HUDEP-2 (cell line): ENCODE measurements at regions not wholly inside any gene's neighbourhood (a gene's known extent, or its start where the extent isn't known, plus 50 kb on each side); places are given as distances from the start of the nearest gene placed in this dataset.

Source experiments
- DNase-seq, 76 experiments: peaks; one replicate each; lab custom pipeline; 2025; ENCODE audit not compliant: unreplicated experiment in 76 of 76; lab: John Stamatoyannopoulos, UW

DNA sequence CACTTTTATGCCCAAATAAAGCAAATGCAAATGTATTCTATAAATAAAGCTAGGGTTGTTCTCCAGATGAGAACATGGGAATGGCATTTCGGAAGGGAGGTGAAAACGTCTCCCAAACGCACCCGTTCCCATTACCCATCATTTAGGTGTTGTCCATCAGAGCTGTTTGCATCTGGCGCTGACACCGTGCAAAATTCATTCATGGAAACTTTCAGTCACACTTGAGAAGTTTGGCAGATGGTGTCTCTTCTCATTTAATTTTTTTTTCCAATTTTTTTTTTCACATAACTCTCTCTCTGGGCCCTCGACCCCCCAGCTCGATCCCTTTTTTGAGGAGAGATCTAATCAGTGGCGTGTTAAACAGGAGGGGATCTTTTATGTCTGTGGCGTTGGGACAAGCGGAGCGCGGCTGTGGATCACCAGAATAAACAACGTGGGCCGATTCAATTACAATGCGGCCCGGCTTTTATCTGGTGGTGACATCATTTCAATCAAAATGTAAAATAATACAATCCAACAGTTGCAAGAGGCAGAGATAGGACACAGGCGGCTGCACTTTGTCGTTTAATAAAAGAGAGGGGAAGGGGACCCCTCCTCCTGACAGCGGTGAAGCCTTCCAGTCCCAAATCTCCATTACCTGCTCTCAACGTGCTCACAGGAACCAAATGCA lies 246.1 kb upstream of the IRX4 start:
- DNase-seq, result no peak

GRCh38 chr5:2126512-2126911 lies 243.8 kb upstream of the IRX4 start:
- no peak for DNase-seq

DNA sequence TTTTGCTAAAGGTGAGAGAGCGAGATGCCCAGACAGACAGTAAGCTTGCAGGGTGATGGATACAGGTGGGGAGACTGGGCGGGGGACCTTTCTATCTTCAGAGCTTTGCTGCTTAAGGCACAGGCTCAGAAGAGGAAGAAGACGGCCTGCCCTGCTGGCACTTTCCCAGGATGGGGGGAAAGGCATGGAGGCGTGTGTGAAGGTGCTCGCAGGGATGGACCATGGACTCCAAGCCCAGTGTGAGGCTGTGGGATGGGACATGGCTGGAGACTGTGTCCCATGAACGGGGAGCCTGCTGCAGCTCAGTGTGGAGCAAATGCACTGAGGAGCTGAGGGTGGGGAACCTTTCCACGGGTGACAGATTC lies 243.2 kb upstream of the IRX4 start:
- no peak for DNase-seq

GRCh38 chr5:2125171-2125900 lies 242.6 kb upstream of the IRX4 start:
- DNase-seq, result no peak

DNA sequence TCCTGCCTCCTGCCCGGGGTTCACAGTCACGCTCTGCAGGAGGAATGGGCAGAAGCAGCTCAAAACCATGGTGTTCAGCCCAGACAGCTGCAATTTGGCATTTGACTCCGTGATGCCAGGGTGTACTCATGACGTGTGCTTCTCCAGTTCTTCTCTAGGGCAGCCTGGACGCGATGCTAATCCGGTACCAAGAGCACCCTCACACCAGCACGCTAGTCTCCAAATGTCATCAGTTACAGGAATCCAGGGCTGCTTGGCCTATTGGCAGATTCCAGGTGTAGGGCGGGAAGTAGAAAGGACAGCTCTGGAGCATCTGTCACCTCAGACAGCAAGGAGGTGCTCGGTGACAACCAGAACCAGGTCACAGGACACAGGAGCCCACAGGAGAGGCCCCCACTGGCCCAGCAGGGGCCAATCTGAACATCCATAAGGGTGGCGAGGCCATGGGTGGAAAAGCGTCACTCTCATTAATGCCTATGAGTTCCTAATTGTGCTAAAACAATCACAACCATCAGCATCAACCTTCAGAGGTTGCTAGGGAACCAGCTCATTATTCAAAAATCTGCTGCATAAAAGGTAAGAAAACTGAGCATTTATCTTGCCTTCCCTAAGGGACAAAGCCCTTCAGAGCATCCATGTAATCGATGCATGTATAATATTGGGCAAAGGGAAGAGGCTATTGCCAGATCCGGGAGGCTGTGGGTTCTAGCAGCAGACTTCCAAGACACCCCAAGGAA lies 241.9 kb upstream of the IRX4 start:
- no peak for DNase-seq

DNA sequence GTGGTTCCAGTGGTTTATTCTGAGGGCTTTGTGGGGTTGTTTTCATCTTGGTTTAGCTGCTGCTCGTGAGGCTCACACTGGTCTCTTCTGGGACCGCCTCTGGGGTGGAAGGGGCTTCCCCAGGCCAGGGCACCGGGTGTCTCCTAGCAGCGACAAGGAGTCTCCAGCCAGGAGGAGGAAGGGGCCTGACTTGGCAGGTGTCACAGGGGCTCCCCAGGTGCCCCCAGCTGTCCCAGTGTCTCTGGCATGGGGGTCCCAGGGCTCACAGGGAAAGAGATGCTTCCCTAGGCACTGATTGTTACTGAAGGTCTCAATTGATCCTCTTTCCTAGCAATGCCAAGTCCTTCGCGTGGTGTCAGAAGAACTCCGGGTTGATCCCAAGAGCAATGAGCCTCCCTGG lies 241.1 kb upstream of the IRX4 start:
- DNase-seq, result no peak

GRCh38 chr5:2120361-2120760 lies 237.6 kb upstream of the IRX4 start:
- no peak for DNase-seq

DNA sequence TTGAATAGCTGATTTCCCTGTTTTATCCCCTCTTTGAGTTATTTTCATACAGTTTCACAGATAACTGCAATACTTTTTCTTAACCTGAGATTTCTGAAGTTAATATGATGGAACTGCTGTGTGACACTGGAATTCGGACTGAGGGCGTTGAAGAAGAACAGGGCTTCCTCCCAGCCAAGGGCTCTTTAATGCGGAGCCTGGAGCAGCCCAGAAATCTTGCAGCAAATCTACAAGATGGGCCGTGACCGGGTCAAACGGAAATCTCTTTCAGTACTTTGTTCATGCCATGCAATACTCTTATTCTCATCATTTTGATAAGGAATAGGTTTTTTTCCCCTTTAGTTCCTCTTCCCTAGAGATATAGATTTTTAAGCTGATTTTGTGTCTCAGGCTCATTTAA lies 236.8 kb upstream of the IRX4 start:
- no peak for DNase-seq

DNA sequence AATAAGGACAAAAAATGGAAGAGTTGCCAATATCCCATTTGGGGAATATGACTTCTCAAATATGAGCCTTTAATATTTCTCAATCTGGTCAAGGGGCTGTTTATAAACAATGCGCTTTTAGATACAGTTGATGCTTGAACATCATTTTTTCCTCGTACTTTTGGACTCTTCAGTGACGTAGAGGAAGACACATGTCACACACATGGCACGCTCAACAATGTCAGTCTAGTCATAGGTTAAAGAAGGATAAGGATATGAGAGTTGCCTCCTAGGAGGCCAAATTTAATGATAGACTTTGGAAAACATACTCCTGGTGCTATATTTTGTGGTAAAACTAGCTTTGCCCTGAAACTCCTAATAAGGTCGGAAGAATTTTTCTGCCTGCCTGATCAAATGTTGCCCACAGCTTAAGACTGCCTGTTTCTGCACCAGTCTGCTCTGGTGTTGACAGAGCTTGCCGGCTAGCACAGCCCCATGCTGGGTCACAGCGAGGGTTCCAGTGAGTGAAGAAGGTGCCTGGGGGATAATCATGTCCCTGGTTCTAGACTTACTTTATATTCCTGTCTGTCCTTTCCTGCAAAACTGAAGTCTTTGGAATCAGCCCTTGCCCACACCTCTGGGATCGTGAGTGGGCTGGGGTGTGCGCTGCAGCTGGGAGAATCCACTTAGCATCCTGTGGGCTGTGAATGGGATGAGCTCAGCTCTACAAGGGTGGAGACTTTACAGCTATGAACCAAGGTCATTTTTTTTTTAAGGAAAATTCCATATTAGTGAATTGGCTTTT lies 230.8 kb upstream of the IRX4 start:
- DNase-seq, result no peak

DNA sequence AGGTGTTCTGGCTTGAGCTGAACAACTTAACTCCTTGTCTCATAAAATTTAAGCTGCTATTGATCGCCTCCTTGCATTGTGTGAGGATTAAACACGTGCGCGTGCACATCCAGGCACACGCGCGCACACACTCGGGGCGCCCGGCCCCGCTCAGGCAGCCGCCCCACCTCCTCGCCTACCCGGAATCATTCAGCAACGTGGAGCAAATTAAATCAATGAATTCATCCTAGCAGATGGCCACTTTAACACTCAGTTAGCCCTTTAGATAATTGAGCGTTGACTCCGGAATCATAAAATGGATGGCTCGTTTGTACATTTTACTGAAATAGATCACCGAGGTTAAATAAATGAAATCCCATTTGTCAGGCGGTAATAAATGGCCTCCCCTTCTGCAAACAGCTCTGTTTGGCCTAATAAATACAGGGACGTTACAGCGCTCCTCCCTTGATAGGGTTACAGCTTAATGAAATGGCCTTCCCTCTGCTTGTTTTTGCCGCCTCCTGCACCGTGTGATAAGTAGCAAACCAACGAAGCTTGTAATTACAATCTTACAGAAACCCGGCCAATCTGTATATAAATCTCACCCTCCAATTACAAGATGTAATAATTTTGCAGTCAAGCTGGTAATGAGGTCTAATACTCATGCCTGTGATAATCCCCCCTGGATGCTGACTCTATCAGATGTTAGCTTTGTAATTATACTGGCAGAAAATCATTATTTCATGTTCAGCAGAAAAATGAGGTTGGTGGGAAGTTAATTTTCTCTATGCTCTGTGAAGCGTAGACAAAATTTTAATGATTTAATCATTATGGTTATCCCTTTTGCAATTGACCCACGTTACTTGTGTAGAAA lies 229.7 kb upstream of the IRX4 start:
- no peak for DNase-seq

DNA sequence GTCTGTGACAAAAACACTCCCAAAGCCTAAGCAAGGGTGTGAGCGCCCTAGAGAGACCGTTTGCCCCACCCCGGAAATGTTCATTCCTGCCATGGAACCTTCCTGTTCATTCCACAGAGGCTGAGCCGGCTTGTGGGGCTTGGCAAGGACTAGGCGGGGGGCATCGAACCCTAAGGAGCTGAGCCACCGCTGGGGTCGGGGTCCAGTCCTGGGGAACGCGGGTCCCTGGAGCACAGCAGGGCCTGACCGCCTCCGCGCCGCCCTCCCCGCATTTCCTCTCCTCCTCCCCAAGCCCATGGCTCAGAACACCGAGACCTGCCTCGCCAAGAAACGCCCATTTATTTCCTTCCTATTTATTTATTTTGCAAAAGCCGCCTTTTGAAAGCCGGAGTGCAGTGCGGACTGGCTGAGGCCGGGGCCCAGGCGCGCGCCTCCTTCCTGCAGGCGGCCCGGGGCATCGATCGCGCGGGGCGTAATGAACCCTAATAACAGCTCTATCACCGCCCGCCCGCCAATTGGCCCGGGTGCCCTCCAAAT lies 228.9 kb upstream of the IRX4 start:
- no peak for DNase-seq

DNA sequence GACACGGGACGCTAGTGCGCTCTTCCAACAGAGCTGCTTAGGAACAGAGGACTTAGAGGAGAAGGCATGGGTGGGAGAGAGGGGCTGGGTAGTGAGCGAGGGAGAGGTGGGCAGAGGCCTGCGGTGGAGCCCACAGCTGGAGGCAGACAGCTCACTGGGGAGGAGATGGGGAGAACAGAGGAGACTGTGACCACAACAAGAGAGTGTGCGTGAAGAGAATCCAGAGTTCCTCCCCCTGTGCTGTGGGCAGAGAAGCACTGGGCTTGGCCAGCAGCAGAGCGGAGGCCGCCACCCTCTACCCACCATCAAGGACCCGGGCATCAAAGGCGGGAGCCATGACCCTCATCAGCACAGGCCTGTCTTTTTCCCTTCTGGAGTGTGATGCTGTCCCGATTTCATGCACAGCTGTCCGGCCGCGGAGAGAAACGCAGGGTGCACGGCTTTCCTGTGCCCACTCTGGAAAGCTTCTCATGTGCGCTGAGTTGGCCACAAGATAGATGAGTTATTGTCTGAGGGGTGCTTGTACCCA lies 228.3 kb upstream of the IRX4 start:
- no peak for DNase-seq

DNA sequence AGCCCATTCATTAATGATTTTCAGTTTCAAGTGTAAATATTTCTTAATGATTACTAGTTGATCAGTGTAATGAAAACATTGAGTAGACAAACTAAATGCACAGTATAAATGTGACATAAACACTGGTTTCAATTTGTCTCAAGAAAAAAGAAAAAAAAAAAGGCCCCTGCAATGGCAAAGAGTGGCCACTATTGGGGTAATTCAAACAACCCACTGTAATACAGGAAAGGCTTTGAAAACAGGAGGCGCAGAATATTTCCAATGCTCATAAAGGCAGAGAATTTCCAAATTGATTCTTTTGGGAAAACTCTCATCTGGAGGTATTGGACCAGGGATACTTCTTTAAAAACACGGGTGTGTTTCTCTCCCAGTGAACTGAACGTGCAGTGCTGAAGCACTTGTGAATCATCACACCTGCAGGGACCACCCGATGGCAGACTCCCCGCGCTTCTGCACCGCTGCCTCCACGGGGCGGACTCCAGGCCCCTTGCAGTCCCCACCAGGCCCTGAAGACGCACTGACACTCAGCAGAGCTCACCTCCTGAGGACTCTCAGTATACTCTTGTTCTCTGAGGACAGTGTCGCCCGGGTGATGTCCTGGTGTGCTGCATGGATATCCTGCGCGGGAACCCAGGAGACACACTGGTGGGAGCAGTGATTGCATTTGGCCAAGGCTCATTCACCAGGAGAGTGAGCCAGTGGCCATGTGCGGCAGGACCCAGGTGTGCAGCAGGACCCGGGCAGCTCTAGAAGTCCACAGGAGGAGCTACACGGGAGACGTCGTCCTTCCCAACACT lies 227.6 kb upstream of the IRX4 start:
- DNase-seq, result no peak

GRCh38 chr5:2109566-2109965 lies 226.8 kb upstream of the IRX4 start:
- no peak for DNase-seq

GRCh38 chr5:2106721-2107120 lies 224.0 kb upstream of the IRX4 start:
- DNase-seq, result no peak

GRCh38 chr5:2105141-2105540 lies 222.4 kb upstream of the IRX4 start:
- DNase-seq, result no peak

GRCh38 chr5:2103940-2104339 lies 221.2 kb upstream of the IRX4 start:
- DNase-seq, result no peak

DNA sequence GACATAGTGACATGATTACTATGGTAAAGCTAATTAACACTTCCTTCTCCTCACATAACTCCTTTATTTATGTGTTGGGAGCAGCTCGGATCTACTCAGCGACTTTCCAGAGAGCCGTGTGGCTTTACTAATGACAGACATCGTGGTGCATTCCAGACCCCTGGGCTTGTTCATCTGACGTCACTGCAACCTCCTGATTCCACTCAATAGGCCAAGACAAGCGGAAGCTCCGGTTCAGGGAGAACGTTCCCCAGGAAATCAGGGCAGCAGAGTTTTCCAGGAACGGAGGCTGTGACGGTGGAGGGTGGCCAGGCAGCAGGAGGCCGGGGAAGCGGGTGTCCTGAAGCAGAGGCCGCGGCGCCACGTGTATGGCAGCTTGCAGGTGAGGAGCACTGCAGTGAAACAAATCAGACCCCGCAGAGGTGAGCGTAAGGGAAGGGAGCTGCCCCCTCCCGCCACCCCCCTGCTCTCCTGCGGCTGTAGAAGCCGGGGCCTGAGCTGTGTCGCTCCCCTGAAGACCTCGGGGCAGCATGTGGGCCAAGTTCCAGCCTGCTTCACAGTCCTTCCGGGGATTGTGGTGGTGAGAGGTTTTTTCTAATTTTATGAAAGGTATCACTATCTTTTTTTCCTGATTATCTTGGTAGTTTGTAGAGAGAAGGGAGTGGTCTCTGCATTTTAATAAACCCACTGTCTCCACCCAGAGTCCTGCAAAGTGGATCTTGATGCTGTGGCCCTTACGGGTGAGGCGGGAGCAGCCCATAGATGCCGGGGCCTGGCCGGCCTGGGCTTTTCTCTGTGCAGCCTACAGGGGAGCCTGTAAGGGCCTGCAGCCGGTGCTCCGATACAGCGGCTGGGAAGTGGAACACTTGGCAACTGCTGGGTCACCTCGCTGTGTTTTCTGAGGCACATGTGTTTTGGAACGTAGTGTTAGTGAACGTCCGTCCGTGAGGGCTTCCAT lies 220.4 kb upstream of the IRX4 start:
- no peak for DNase-seq
